ENCODE measurements at regions not wholly inside any gene's neighbourhood (a gene's known extent, or its start where the extent isn't known, plus 50 kb on each side); places are given as distances from the start of the nearest gene placed in this dataset.

DNA sequence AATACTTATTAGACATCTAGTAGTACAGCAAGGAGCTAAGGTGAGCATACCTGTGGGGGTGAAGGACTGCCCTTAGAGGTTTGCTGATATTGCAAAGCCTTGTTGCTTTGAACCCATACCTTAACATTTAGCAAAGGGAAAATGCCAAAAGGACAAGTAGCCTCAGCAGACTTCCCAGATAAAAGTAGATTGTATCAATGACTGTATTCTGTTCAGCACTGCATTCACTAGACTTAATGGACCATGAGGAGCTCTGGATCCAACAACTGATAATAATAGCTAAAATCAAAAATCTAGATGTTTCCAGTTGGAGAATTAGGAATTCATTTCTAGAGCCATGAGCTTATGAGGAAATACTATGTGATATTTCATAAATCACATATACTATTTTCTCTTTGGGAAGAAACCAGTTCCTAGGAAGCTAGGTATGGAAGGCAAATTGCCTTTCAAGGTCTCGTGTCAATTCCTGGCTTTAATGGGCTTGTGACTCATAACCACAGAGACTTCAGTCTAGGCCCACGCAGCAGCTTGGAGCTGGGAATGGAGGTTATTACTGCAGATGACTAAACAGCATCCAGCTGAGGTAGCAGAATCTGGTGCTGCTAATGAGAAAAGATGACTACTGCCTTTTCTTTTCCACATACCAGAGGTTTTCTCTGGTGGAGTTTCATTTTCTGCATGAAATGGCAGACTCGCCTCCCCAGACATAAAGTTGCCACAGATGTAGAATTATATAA is 191.2 kb upstream of the NABP1 start:
- TF ChIP-seq GATA2 (IDR thresholded peaks at IDR 0.05; ENCODE audit: low read depth, low read length) (no peak), GATA3 (IDR thresholded peaks at IDR 0.05; ENCODE audit: low read depth, low read length) (no peak)
